Epidermal melanocyte (primary cell): ENCODE measurements at regions not wholly inside any gene's neighbourhood (a gene's known extent, or its start where the extent isn't known, plus 50 kb on each side); places are given as distances from the start of the nearest gene placed in this dataset.

Source experiments
- DNase-seq: peaks from one replicate; pipeline ENCODE4 v3.0.0; 2011; ENCODE audit warnings: low spot score; ENCODE audit not compliant: insufficient read length

GRCh38 chr1:208634346-208635140 is 390.4 kb upstream of the PLXNA2 start:
- DNase-seq = no peak

GRCh38 chr1:208637181-208637580 is 393.0 kb upstream of the PLXNA2 start:
- DNase-seq = no peak

DNA sequence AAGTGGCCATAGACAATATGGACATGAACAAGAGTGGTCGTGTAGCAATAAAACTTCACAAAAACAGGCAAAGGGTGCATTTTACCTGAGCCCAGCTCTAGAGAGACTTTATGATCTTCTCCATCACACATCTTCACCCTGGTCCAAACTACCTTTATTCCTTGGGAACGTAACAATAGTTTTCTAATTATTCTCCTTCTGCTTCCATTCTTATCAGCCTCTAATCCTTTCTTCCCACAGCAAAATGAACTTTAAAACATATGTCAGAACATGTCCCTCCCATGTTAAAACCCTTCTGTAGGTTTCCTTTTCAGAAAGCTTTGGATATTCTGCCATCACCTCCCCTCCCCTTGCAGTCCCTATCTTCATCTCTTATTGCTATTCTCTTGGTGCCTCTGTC is 395.2 kb upstream of the PLXNA2 start:
- no peak for DNase-seq

DNA sequence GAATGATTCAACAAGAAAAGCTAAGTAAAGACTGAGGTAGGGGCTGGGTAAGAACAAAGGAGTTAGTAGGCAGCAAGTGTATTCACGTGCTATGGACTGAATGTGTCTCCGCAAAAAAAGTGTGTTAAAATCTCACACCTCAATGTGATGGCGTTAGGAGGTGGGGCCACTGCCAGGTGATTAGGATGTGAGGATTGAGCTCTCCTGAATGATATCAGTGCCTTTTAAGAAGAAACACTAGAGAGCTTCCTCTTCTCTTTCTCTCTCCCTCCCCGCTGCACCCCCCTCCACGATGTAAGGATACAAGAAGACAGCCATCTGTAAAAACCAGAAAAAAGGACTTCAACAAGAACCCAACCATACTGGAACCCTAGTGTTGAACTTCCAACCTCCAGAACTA is 396.1 kb upstream of the PLXNA2 start:
- no peak for DNase-seq

DNA sequence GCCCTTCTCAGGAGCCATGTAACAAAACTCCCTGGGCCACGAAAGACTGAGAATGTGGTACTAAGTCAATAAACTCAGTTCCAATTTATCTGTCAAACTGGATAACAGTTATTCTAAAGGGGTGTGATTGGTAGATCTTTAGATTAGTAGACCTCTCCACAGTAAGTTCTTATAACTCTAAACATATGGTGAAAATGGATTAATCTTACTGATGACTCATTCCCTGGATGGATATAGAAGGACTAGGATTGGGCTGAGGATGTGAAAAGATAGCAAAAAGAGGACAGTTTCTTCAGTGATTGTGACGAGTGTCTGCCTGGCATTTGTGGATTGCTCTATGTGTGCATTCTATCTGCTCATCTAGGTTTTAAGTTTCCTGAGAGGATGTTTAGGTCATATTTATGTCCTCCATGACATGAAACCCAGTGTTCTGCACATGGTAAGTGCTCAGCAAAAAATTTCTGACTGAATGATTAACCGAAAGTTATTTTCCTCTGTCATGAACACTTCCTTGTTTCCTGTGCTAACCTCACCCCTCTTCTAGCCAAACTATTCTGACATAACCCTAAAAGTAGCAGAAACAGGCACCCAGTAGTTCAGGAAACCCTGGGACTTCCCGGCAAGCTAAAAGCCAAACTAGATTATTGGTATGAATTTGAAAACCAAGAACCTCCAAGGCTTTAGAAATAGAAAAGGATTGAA is 397.5 kb upstream of the PLXNA2 start:
- no peak for DNase-seq

DNA sequence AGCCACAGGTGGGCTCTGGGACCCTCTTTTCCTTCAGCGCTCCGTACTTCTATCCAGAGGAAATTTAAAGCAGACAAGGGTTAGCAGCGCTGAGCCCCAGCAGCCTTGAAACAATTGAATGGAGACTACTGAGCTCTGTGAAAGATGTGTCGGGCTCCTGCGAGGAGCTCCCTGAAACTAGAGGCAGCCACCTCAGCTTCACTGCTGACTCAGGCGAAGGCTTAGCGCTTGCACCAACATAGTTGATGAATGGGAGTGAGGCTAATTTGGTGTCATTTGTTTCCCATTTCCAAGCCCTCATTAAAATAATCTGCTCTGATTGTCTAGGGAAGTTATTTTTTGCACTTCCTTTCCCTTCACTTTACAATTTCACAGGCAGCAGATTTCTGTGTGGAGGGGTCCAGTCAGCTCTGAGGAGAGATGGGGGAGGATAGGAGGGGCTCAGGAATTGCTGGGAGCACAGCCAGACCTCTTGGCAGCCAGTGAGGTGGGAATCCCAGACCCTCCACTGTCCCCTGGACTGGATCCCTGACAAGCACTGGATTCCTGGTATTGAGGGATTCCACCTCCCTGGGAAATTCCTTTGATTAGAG is 398.9 kb upstream of the PLXNA2 start:
- DNase-seq = no peak

- no peak for DNase-seq
Measured at GRCh38 chr1:208644401-208645160, 400.4 kb upstream of the PLXNA2 start.

- no peak for DNase-seq
Measured at GRCh38 chr1:208646431-208646830, 402.2 kb upstream of the PLXNA2 start.

- DNase-seq = no peak
Measured at GRCh38 chr1:208648146-208648545, 404.0 kb upstream of the PLXNA2 start.

DNA sequence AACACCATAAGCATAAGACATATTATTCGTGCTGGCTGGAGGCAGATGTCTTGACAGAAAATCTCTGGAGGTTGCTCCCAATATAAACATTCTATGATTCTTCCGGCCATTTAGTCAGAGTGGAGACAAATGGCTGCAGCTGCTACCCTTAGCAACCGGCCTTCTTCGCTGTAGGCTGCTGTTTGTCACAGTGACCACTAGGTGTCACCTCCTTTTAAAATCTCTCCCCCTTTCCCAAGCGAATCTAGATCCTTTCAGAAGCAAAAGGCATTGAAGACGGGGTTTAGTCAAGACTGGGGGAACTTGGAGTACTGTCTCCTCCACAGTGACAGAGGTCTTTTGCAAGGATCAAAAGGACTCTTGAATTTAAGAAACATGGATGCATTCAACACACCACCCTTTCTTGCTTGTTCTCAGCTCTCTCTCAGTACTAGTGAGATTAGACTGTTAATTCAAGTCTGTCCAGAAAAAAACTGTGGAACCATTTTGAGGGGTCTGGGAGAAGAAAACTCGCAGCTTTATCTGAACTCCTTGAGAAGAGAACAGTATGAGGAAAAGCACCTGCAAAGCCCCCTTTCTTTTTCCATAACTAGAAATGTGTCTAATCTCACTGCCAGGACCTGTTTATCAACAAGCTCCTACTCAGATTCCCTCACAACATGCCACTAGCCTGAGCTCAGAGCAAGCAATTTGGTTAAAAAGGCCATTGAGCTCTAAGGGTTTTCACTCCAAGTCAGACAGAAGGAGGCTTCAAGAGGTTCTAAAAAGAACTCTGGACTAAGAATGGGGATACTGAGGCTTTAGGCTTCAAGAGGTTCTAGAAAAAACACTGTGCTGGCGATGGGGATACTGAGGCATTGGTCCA is 408.3 kb upstream of the PLXNA2 start:
- DNase-seq = no peak

GRCh38 chr1:208653426-208653825 is 409.2 kb upstream of the PLXNA2 start:
- DNase-seq = no peak

DNA sequence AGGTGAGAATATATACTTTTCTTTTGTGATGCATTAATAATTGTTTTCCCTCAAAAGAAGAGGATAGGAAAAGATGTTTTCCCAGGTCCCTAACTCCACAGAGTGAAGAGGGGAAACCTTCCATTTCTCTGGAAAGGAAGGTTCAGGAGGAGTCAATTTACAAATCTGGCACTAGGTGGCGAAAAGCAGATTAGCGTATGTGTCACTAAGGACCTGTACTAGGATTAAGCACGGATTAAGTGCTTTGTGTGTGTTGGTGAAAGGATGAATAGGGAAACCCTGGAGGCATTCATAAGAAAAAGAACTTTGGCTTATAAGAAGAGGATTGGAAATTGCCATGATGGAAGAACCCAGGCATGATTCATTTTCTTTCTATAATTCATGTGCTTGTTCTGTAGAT is 410.1 kb upstream of the PLXNA2 start:
- no peak for DNase-seq

DNA sequence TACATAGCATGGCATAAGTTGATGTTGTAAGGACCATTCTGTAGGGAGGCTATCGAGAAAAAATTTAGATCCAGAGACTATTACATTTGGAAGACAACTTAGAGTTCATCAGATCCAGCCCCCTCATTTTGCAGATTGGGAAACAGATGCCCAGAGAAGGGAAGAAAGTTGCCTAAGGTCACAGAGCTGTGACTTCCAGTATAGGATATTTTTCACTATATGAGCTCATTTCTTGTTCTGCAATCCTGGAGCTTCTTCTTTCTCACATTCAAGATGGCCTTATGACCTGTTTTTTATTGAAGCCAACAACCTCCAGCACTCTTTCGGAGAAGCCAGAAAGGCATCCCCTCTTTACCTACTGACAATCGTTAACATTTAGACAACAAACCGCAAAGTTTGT is 421.8 kb upstream of the PLXNA2 start:
- no peak for DNase-seq

- no peak for DNase-seq
Measured at GRCh38 chr1:208668991-208669390, 424.8 kb upstream of the PLXNA2 start.

DNA sequence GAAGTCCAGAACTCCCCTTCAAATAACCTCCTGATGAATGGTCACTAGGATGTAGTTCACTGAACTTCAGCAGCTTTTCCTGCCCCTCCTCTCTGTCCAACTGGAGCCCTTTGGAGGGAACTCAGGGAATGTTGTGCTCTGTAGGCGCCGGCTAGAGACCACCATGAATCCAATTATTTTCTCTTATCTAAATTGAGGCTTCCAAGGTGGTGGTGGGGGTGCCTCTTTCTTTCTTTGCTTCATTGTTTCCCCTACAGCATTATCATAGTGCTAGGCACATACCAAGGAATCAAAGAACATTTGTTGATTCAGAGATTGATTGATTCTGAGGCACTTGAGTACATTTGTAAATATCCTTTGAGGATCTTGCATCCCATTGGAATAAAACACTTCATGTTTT is 426.6 kb upstream of the PLXNA2 start:
- DNase-seq = no peak

DNA sequence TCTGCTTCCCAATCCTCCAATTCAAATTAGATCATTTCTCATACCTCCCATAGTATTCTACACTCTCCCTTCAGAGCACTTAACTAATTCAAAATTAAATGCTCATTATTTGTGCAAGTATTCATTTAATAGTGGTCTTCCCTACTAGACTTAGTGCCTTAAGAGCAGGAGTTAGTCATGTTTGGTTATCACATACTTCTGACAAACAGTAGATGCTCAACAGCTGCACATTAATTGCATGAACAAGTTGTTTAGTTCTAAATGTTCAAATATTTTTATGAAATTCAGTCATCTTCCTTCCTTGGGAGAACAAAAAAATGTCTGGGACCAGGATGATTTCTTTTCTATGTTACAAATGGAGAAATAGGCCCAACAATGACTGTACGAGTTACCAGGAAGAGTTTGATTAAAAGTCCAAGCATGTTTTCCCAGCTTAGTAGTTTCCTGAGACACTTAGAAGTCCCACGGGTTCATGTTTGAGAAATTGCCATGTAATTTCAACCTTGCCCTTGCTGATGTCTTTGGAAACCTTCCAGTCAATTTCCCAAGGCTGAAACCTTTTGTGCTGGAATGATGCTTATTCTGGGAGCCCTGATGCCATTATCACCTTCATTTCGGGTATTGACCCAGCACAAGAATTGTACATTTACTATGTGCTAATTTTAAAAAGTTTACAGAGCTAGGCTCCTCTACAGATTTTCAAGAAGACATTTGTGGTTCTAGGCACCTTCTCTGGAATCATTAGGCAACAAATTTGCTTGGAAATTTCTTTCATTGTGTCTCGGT is 437.9 kb upstream of the PLXNA2 start:
- no peak for DNase-seq

GRCh38 chr1:208682664-208683013 is 438.5 kb upstream of the PLXNA2 start:
- DNase-seq = no peak

DNA sequence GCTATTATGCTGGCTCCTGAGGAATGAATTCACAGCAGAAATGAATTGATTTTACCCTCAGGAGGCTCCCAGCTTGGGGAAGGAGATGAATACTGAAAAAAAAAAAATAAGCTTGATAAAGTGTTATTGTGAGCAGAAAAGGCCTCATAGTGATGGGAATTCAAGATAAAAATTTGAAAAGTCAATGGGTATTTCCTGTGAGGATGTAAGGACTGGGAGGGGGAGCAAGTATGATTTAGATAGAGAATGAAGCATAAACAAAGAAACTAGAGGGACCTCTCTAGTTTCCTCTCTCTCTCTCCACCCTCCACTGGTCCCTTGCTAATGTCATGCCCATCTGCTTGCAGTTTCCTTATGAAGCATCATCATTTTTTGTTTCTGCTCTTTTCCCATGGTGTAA is 439.0 kb upstream of the PLXNA2 start:
- DNase-seq = no peak

GRCh38 chr1:208684192-208684591 is 440.0 kb upstream of the PLXNA2 start:
- DNase-seq = no peak

- DNase-seq = no peak
Measured at GRCh38 chr1:208686592-208686991, 442.4 kb upstream of the PLXNA2 start.
